Subcutaneous adipose tissue (tissue), 1 donor: ENCODE measurements at regions not wholly inside any gene's neighbourhood (a gene's known extent, or its start where the extent isn't known, plus 50 kb on each side); places are given as distances from the start of the nearest gene placed in this dataset.

Experiments used
- TF ChIP-seq, protein P1 (sequence below): fragments of 450-650 bp; IDR thresholded peaks from one replicate; pipeline ENCODE4 v1.5.1; 2016; ENCODE audit warnings: low read depth, mild to moderate bottlenecking, control low read depth, antibody characterized with exemption, moderate library complexity

DNA sequence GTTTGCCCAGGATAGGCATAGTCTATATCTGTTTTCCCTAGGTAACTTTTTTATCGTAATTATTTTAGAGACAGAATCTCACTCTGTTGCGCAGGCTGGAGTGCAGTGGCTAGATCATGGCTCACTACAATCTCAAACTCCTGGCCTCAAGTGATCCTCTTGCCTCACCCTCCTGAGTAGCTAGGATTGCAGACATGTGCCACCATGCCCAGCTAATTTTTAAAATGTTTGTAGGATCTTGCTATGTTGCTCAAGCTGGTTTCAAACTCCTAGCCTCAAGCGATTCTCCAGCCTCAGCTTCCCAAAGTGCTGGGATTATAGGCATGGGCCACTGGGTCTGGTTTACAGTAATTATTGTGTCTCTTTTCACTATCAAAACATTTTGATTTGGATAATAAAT lies 58.6 kb upstream of the SOX13 start:
- TF ChIP-seq, protein P1, sequence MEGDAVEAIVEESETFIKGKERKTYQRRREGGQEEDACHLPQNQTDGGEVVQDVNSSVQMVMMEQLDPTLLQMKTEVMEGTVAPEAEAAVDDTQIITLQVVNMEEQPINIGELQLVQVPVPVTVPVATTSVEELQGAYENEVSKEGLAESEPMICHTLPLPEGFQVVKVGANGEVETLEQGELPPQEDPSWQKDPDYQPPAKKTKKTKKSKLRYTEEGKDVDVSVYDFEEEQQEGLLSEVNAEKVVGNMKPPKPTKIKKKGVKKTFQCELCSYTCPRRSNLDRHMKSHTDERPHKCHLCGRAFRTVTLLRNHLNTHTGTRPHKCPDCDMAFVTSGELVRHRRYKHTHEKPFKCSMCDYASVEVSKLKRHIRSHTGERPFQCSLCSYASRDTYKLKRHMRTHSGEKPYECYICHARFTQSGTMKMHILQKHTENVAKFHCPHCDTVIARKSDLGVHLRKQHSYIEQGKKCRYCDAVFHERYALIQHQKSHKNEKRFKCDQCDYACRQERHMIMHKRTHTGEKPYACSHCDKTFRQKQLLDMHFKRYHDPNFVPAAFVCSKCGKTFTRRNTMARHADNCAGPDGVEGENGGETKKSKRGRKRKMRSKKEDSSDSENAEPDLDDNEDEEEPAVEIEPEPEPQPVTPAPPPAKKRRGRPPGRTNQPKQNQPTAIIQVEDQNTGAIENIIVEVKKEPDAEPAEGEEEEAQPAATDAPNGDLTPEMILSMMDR: no peak

DNA sequence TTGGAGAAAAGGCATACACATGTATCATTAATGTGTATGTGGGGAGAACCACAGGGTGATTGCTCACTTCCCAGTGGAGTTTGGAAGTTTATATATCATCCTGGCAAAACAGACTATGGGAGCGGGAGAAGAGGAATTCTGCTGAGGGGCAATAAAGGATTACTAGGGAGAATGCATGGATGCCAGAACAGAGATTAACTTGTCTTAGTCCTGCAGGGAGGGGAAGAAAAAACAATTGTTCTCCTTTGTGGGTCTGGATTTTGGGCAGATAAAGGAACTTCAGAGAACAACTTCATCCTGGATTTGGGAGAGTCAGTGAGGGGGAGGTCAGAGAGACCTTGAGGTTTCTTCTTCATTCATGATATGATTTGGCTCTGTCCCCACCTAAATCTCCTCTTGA lies 55.9 kb upstream of the SOX13 start:
- TF ChIP-seq, protein P1: no peak

DNA sequence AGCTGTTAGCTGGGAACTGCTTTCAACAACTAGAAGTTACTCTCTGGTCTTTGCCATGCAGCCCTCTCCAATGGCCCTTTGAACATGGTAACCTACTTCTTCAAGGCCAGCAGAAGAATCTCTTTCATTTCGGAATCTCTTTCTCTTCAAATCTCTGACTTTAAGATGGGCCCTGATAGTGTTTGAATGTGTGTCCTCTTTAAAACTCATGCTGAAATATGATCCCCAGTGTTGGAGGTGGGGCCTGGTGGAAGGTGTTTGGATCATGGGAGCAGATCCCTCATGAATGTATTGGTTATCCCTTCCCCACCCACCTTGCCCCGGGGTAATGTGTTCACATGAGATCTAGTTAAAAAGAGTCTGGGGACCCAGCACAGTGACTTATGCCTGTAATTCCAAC lies 54.5 kb upstream of the SOX13 start:
- TF ChIP-seq, protein P1: no peak
